MM.1S (cell line): ENCODE measurements at regions not wholly inside any gene's neighbourhood (a gene's known extent, or its start where the extent isn't known, plus 50 kb on each side); places are given as distances from the start of the nearest gene placed in this dataset.

Experiments
- DNase-seq: peaks from one replicate; pipeline ENCODE4 v3.0.0-alpha.2; 2015
- H2AFZ ChIP-seq: fragments of 300-600 bp; sonication (generic); 2 replicates; pipeline ENCODE4 v1.6.0; 2016; ENCODE audit warnings: antibody characterized with exemption, low read length
- H3F3A ChIP-seq: fragments of 300-600 bp; sonication (generic); 2 replicates; pipeline ENCODE4 v1.6.1; 2016; ENCODE audit warnings: mild to moderate bottlenecking, antibody characterized with exemption, low read length, moderate library complexity, mixed read lengths; ENCODE audit not compliant: insufficient read depth
- H3K27ac ChIP-seq: fragments of 300-600 bp; sonication (generic); 2 replicates; pipeline ENCODE4 v1.5.1; 2016; ENCODE audit warnings: mild to moderate bottlenecking, low read length
- H3K27me3 ChIP-seq: fragments of 300-600 bp; sonication (generic); replicated peaks from 2 replicates; pipeline ENCODE4 v1.6.0; 2016; ENCODE audit warnings: low read length; ENCODE audit not compliant: insufficient read depth
- H3K36me3 ChIP-seq: fragments of 300-600 bp; sonication (generic); replicated peaks from 2 replicates; pipeline ENCODE4 v1.6.1; 2016; ENCODE audit warnings: mild to moderate bottlenecking, low read length, mixed read lengths; ENCODE audit not compliant: insufficient read depth
- H3K4me1 ChIP-seq: fragments of 300-600 bp; sonication (generic); 2 replicates; pipeline ENCODE4 v1.6.1; 2016; ENCODE audit warnings: low read length, mixed read lengths
- H3K4me2 ChIP-seq: fragments of 300-600 bp; sonication (generic); 2 replicates; pipeline ENCODE4 v1.6.0; 2016; ENCODE audit warnings: low read depth, low read length
- H3K4me3 ChIP-seq: fragments of 300-600 bp; sonication (generic); 2 replicates; pipeline ENCODE4 v1.5.1; 2016; ENCODE audit warnings: low read length, mixed read lengths
- H3K79me2 ChIP-seq: fragments of 300-600 bp; sonication (generic); 2 replicates; pipeline ENCODE4 v1.6.1; 2016; ENCODE audit warnings: mixed run types, low read length, mixed read lengths
- H3K9ac ChIP-seq: fragments of 300-600 bp; sonication (generic); 2 replicates; pipeline ENCODE4 v1.6.1; 2016; ENCODE audit warnings: low read length, mixed read lengths
- H3K9me2 ChIP-seq: fragments of 300-600 bp; sonication (generic); replicated peaks from 2 replicates; pipeline ENCODE4 v1.6.1; 2016; ENCODE audit warnings: mild to moderate bottlenecking, low read length, mixed read lengths; ENCODE audit not compliant: insufficient read depth
- H3K9me3 ChIP-seq: fragments of 300-600 bp; sonication (generic); replicated peaks from 2 replicates; pipeline ENCODE4 v1.6.1; 2016; ENCODE audit warnings: mild to moderate bottlenecking, low read length, mixed read lengths; ENCODE audit not compliant: insufficient read depth
- H4K20me1 ChIP-seq: fragments of 300-600 bp; sonication (generic); 2 replicates; pipeline ENCODE4 v1.6.1; 2016; ENCODE audit warnings: mild to moderate bottlenecking, low read length, moderate library complexity, mixed read lengths; ENCODE audit not compliant: insufficient read depth
- CTCF ChIP-seq: fragments of 300-600 bp; sonication (generic); IDR thresholded peaks from 2 replicates; pipeline ENCODE4 v1.5.1; 2016; ENCODE audit warnings: antibody characterized with exemption, low read length, mixed read lengths
- EZH2 ChIP-seq: fragments of 300-600 bp; sonication (generic); optimal IDR thresholded peaks from 2 replicates; pipeline ENCODE3; 2017; ENCODE audit warnings: low read depth, mild to moderate bottlenecking, antibody characterized with exemption, low read length, mixed read lengths
- EZH2phosphoT487 ChIP-seq: fragments of 300-600 bp; sonication (generic); IDR thresholded peaks from 2 replicates; pipeline ENCODE4 v1.6.1; 2018; ENCODE audit warnings: antibody characterized with exemption, low read length

GRCh38 chr5:176151281-176151680 is 86.9 kb upstream of the SIMC1 start:
- no peak for TF ChIP-seq CTCF
- TF ChIP-seq EZH2phosphoT487, result no peak
- no peak for TF ChIP-seq EZH2
- Histone ChIP-seq H3K9me3 (no peaks in the 10 kb centered on the region), H3K27ac (no peak overlapping the region), H3K36me3 (no peaks in the 10 kb centered on the region), H3K4me2 (no peak overlapping the region), H3K9ac (no peak overlapping the region), H3K27me3 (no peaks in the 10 kb centered on the region), H3K9me2 (no peaks in the 10 kb centered on the region), H2AFZ (no peak overlapping the region), H3K4me3 (no peak overlapping the region), H3F3A (no peaks in the 10 kb centered on the region), H3K4me1 (no peaks in the 10 kb centered on the region), H4K20me1 (no peaks in the 10 kb centered on the region), H3K79me2 (no peaks in the 10 kb centered on the region)
- no peak for DNase-seq

- Histone ChIP-seq H3F3A (no peaks in the 10 kb centered on the region), H3K27ac (no peak overlapping the region), H3K27me3 (no peaks in the 10 kb centered on the region), H3K4me2 (no peak overlapping the region), H3K9me2 (no peaks in the 10 kb centered on the region), H3K4me3 (no peak overlapping the region), H2AFZ (no peak overlapping the region), H4K20me1 (no peaks in the 10 kb centered on the region), H3K4me1 (no peaks in the 10 kb centered on the region), H3K79me2 (no peaks in the 10 kb centered on the region), H3K9ac (no peak overlapping the region), H3K36me3 (no peaks in the 10 kb centered on the region), H3K9me3 (no peaks in the 10 kb centered on the region)
- no peak for DNase-seq
- TF ChIP-seq EZH2phosphoT487, result no peak
- TF ChIP-seq EZH2, result no peak
- TF ChIP-seq CTCF, result no peak
These were observed 85.9 kb upstream of the SIMC1 start for GRCh38 chr5:176152191-176152929.

GRCh38 chr5:176152930-176153311 is 85.3 kb upstream of the SIMC1 start:
- Histone ChIP-seq H3K36me3 (no peaks in the 10 kb centered on the region), H3K27me3 (no peaks in the 10 kb centered on the region)

More at GRCh38 chr5:176152930-176153311, 85.3 kb upstream of the SIMC1 start:
- Histone ChIP-seq H3K4me2 (no peak overlapping the region), H3K9me2 (no peaks in the 10 kb centered on the region), H3F3A (no peaks in the 10 kb centered on the region), H3K4me1 (no peaks in the 10 kb centered on the region), H3K79me2 (no peaks in the 10 kb centered on the region), H4K20me1 (no peaks in the 10 kb centered on the region), H3K27ac (no peak overlapping the region), H3K9ac (no peak overlapping the region), H3K9me3 (no peaks in the 10 kb centered on the region), H3K4me3 (no peak overlapping the region), H2AFZ (no peak overlapping the region)
- no peak for DNase-seq
- TF ChIP-seq CTCF, result no peak
- TF ChIP-seq EZH2, result no peak
- TF ChIP-seq EZH2phosphoT487, result no peak
